IgD-negative memory B cell (primary cell): ENCODE measurements at regions not wholly inside any gene's neighbourhood (a gene's known extent, or its start where the extent isn't known, plus 50 kb on each side); places are given as distances from the start of the nearest gene placed in this dataset.
"Not testable (repeated sequence)": the region's sequence is repeated elsewhere in the genome, so short reads cannot be mapped to it uniquely, and the experiment has no call there.

Experiments
- H3K27ac Mint-ChIP-seq, 3 donors: one replicate each; pipeline ENCODE4 v1.8.0; 2020 to 2022; ENCODE audit warnings: mild to moderate bottlenecking in 3 of 3, mixed read lengths in 3 of 3, moderate library complexity in 1 of 3
- H3K27me3 Mint-ChIP-seq: one replicate; pipeline ENCODE4 v1.8.0; 2021; ENCODE audit warnings: mixed read lengths
- H3K36me3 Mint-ChIP-seq: one replicate; pipeline ENCODE4 v1.8.0; 2020; ENCODE audit warnings: mild to moderate bottlenecking, mixed read lengths
- H3K4me1 Mint-ChIP-seq, 3 donors: one replicate each; pipeline ENCODE4 v1.8.0; 2020 to 2022; ENCODE audit warnings: mixed read lengths in 3 of 3, mild to moderate bottlenecking in 1 of 3
- H3K4me3 Mint-ChIP-seq, 4 donors: one replicate each; pipeline ENCODE4 v1.8.0; 2020 to 2022; ENCODE audit warnings: mild to moderate bottlenecking in 4 of 4, mixed read lengths in 4 of 4, moderate library complexity in 3 of 4
- H3K9me3 Mint-ChIP-seq, 3 donors: one replicate each; pipeline ENCODE4 v1.8.0; 2020 to 2021; ENCODE audit warnings: mixed read lengths in 3 of 3, mild to moderate bottlenecking in 1 of 3

DNA sequence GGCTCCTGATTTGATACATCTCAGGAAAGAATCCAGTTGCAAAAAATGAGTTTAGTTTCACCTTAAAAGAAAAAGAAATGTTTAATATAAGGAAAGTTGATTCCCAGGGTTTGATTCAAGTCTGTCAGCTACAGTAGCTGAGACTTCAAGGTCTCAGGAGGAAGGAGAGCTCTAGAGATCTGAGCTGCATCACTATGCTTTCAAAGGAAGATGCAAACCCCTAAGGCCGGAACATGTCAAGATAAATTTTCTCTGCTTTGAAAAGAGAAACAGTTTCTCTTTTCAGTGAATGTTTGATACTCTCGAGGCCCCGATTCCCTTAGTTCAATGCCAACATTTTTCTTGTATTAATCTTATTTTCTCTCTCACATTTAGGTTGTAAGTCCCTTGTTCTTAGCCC is 128.6 kb downstream of the RGPD3 start:
- Mint-ChIP-seq H3K27ac (no peak overlapping the region), H3K4me1 (peaks cover 0 to 2% (median 0%) of the 10 kb centered on the region in 3 donors), H3K4me3 (no peak overlapping the region), H3K36me3 (no peaks in the 10 kb centered on the region), H3K27me3 (no peaks in the 10 kb centered on the region), H3K9me3 (peaks cover 0 to 3% (median 3%) of the 10 kb centered on the region in 3 donors)

DNA sequence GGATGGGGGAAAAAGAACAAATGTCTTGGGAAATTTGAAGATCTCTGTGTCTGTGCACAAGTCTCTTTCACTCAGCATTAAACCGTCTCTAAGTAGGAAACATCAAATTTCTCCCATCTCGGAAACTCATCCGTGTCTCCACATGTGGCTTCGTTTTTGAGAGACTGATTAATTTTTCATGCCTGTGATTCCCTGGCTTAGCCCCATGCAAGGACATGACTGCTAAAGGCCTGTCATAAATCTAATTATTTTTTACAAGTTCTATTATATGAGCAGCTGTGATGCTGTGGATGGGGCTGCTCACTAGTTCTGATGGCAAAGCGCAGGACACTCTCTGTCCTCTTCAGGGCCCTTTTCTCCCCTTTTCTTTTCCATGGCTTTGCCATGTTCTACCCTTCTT is 129.1 kb downstream of the RGPD3 start:
- Mint-ChIP-seq H3K4me3 (no peak overlapping the region), H3K27ac (no peak overlapping the region), H3K9me3 (peaks cover 0 to 3% (median 3%) of the 10 kb centered on the region in 3 donors), H3K4me1 (peaks cover 0 to 2% (median 0%) of the 10 kb centered on the region in 3 donors), H3K27me3 (no peaks in the 10 kb centered on the region), H3K36me3 (no peaks in the 10 kb centered on the region)

DNA sequence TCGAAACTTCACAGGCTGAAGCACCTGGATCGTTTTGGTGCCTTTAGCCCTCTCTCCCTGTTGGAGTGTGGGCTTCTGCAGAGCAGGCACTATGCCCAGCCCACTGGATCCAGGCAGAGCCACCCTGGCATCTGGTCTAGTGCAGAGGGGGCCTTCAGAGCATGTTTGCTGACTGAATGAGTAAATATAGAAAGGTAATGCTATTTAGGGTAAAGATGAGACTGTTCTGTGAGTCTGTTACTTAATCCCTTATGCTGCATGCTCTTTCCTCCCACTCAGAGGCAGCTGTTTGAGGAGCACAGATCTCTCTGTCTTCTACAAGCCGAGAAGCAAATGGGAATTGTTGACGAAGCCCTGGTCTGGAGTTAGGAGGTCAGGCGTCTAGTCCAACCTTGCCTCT is 130.2 kb downstream of the RGPD3 start:
- Mint-ChIP-seq H3K36me3 (no peaks in the 10 kb centered on the region), H3K4me3 (no peak overlapping the region), H3K27me3 (no peaks in the 10 kb centered on the region), H3K27ac (no peak overlapping the region), H3K9me3 (peaks cover 0 to 3% (median 1%) of the 10 kb centered on the region in 3 donors), H3K4me1 (peaks cover 0 to 2% (median 0%) of the 10 kb centered on the region in 3 donors)

DNA sequence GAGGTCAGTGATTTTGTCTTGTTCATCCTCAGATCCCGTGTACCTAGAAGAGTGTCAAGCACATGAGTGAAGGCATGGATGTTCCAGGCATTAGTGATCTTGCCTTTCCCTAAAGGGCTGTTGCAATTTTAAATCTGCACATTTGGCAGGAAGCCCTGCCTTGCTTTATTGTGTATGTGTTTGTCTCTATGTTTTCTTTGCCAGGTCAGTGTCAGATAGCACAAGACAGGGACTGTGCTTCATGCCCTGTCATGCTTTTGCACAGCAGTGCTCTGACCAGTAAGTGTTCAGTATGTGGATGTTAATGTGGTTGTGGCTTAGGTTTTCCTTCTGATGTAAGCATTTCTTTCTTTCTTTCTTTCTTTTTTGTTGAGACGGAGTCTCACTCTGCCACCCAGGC is 131.5 kb downstream of the RGPD3 start:
- H3K9me3 Mint-ChIP-seq = peaks cover 0 to 3% (median 0%) of the 10 kb centered on the region in 3 donors
- H3K4me3 Mint-ChIP-seq = no peak overlapping the region
- H3K4me1 Mint-ChIP-seq = no peaks in the 10 kb centered on the region
- no peaks in the 10 kb centered on the region for H3K36me3 Mint-ChIP-seq
- no peaks in the 10 kb centered on the region for H3K27me3 Mint-ChIP-seq
- no peak overlapping the region for H3K27ac Mint-ChIP-seq

DNA sequence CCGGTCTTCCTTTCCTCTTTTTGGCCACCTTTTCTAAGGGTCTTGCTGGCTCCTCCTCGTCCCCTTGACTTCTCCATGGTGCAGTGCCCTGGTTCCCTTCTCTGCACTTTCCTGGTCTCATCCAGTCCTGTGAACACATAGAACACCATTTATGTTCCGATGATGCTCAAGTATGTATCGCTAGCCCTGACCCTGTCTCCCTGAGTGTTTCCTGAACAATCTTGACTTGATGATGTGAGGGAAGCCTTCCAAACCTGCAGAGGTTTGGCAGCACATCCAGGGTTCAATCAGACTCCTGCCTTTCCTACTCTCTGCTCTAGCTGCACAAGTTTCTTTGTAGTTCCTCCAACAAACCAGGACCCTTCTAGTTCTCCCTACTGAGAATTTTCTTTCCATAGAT is 132.1 kb downstream of the RGPD3 start:
- Mint-ChIP-seq H3K36me3 (no peaks in the 10 kb centered on the region), H3K27ac (no peak overlapping the region), H3K4me1 (no peaks in the 10 kb centered on the region)

DNA sequence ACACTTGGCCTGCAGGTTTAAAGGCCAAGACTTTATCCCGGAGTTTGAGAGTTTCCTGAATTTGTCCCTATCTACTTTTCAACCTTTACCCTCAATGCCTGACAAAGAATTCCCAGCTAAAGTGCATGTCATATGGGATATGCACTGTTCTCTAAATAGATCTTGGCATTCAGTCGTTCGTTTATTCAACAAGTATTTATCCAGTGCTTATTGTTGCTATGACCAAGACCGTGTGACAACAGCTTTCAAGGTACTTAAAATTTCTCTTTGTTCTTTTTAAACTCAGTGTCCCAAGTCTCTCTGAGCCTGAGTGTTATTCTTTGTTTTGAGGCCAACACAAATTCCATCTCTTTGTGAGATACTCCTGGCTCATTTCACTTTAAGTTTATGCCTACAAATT is 133.4 kb downstream of the RGPD3 start:
- Mint-ChIP-seq H3K4me3 (no peak overlapping the region), H3K4me1 (no peaks in the 10 kb centered on the region), H3K27me3 (no peaks in the 10 kb centered on the region), H3K9me3 (peaks cover 0 to 9% (median 0%) of the 10 kb centered on the region in 3 donors), H3K27ac (no peak overlapping the region), H3K36me3 (no peaks in the 10 kb centered on the region)

More for the DNA sequence above, 132.1 kb downstream of the RGPD3 start:
- no peak overlapping the region for H3K4me3 Mint-ChIP-seq
- H3K27me3 Mint-ChIP-seq = no peaks in the 10 kb centered on the region
- H3K9me3 Mint-ChIP-seq = peaks cover 0 to 3% (median 0%) of the 10 kb centered on the region in 3 donors

DNA sequence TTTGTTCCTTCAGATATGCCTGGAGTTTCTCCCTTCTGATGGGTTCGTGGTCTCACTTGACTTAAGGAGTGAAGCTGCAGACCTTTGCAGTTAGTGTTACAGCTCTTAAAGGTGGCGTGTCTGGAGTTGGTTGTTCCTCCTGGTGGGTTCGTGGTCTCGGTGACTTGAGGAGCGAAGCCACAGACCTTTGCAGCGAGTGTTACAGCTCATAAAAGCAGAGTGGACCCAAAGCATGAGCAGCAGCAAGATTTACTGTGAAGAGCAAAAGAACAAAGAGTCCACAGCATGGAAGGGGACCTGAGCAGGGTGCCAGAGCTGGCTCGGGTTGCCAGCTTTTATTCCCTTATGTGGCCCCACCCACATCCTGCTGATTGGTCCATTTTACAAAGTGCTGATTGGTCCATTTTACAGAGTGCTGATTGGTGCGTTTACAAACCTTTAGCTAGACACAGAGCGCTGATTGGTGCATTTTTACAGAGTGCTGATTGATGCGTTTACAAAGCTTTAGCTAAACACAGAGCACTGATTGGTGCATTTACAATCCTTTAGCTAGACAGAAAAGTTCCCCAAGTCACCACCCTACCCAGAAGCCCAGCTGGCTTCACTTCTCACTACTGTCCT is 134.8 kb downstream of the RGPD3 start:
- H3K27me3 Mint-ChIP-seq, H3K4me1 Mint-ChIP-seq, H3K27ac Mint-ChIP-seq, H3K9me3 Mint-ChIP-seq, H3K36me3 Mint-ChIP-seq: not testable (repeated sequence)
- H3K4me3 Mint-ChIP-seq = peak overlapping the region in 1 of 4 donors; percentile 74

DNA sequence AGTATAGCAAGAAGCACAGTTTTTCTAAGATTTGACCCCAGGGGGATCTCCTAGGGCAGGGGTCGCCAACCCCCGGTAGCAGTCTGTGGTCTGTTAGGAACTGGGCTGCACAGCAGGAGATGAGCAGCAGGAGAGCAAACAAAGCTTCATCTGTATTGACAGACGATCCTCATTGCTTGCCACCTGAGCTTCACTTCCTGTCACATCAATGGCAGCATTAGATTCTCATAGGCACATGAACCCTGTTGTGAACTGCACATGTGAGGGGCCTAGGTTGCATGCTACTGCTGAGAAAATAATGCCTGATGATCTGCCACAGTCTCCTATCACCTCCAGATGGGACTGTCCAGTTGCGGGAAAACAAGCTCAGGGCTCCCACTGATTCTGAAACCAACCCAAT is 136.2 kb downstream of the RGPD3 start:
- H3K9me3 Mint-ChIP-seq = peaks cover 0 to 9% (median 0%) of the 10 kb centered on the region in 3 donors
- no peak overlapping the region for H3K4me3 Mint-ChIP-seq
- no peaks in the 10 kb centered on the region for H3K4me1 Mint-ChIP-seq
- no peaks in the 10 kb centered on the region for H3K27me3 Mint-ChIP-seq
- H3K27ac Mint-ChIP-seq = no peak overlapping the region
- H3K36me3 Mint-ChIP-seq = no peaks in the 10 kb centered on the region

DNA sequence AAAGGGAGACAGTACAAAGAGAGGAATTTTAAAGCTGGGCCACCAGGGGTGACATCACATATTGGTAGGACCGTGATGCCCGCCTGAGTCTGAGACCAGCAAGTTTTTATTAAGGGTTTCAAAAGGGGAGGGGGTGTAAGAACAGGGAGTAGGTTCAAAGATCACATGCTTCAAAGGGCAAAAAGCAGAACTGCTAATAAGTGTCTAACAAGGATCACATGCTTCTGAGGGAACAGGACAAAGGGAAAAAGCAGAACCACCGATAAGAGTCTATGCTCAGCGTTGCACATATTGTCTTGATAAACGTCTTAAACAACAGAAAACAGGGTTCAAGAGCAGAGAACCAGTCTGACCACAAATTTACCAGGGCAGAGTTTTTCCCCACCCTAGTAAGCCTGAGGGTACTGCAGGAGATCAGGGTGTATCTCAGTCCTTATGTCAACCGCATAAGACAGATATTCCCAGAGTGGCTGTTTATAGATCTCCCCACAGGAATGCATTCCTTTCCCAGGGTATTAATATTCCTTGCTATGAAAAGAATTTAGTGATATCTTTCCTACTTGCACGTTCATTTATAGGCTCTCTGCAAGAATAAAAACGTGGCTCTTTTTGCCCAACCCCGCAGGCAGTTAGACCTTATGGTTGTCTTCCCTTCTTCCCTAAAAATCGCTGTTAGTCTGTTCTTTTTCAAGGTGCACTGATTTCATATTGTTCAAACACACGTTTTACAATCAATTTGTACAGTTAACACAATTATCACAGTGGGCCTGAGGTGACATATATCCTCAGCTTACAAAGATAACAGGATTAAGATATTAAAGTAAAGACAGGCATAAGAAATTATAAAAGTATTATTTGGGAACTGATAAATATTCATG is 136.5 kb upstream of the UXS1 start:
- H3K4me1 Mint-ChIP-seq, H3K27ac Mint-ChIP-seq, H3K36me3 Mint-ChIP-seq, H3K27me3 Mint-ChIP-seq, H3K9me3 Mint-ChIP-seq, H3K4me3 Mint-ChIP-seq: not testable (repeated sequence)

DNA sequence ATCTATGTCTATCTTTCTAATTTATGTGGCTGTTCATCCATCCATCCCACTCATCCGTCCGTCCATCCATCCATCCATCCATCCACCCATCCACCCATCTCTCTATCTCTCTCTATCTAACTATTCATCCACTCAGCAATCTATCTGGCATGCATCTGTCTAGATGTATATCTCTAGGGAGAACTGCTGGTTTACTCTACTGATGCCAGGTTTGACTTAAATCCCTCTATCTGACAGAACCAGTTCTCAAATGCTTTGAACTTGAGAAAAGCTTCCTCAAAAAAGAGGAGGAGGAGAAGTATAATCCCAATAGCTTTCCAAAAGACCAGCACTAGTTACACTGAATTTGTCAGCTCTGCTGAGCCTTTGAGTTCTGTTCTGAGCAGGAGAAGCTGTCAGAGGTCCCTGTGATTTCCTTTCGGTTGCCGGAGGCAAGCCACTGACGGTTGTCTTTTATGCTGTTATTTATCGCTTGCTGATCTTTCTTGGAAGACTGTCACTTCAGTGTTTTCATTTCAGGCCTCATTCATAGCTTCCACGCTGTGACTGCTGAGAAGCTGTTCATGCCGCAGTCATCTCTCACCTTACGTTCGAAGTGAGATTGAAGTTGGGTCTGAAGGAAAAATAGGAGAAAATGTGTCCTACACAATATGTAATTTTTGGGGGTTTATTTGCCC is 129.4 kb upstream of the UXS1 start:
- Mint-ChIP-seq H3K4me1 (no peaks in the 10 kb centered on the region), H3K27ac (no peak overlapping the region), H3K27me3 (no peaks in the 10 kb centered on the region), H3K4me3 (no peak overlapping the region), H3K36me3 (no peaks in the 10 kb centered on the region), H3K9me3 (peaks cover 0 to 4% (median 0%) of the 10 kb centered on the region in 3 donors)

DNA sequence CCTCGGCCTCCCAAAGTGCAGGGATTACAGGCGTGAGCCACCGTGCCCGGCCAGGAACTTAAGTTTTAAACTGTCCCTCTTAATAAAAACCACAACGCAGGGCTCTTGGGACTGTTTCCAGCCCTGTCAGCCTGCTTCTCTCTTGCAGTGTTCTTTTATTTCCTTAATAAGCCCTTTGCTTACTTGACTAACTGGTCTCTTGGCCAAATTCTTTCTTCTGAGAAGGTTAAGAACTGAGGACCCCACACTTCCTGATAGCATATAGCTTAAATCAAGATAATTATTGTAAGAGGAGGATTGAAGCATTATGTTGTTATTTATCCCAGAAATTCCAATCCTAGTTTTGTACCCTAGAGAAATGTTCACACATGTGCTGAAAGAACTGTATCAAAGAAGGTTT is 128.2 kb upstream of the UXS1 start:
- Mint-ChIP-seq H3K27ac (no peak overlapping the region), H3K4me1 (no peaks in the 10 kb centered on the region), H3K9me3 (peaks cover 0 to 4% (median 0%) of the 10 kb centered on the region in 3 donors), H3K36me3 (no peaks in the 10 kb centered on the region), H3K27me3 (no peaks in the 10 kb centered on the region), H3K4me3 (no peak overlapping the region)

DNA sequence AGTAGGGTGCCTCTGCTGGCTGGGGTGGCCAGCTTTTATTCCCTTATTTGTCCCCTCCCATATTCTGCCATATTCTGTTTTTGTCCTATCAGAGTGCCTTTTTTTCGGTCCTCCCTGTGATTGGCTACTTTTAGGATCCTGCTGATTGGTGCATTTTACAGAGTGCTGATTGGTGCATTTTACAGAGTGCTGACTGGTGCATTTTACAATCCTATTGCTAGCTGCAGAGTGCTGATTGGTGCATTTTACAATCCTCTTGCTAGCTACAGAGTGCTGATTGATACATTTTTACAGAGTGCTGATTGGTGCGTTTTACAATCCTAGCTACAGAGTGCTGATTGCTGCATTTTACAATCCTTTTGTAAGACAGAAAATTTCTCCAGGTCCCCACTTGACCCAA is 126.3 kb upstream of the UXS1 start:
- H3K9me3 Mint-ChIP-seq, H3K4me3 Mint-ChIP-seq, H3K27ac Mint-ChIP-seq, H3K36me3 Mint-ChIP-seq, H3K27me3 Mint-ChIP-seq, H3K4me1 Mint-ChIP-seq: not testable (repeated sequence)

DNA sequence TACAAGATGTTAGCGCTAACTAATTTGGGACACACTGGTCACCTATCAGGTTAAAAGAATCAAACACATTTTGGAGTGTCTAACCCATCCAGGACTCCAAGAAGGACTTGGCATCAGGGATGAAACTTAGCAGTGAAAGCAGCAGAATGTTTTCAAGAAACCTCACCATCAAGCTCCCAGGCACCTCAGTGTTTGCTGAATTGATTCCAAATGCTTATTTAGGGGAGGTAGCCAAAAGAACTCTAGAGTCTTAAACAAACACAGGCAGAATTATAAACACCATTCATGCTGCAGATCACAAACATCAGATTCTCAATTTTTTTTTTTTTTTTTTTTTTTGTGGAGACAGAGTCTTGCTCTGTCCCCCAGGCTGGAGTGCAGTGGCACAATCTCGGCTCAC is 122.8 kb upstream of the UXS1 start:
- Mint-ChIP-seq H3K27me3 (no peaks in the 10 kb centered on the region), H3K4me1 (no peaks in the 10 kb centered on the region), H3K9me3 (peaks cover 0 to 4% (median 0%) of the 10 kb centered on the region in 3 donors), H3K36me3 (no peaks in the 10 kb centered on the region), H3K4me3 (no peak overlapping the region), H3K27ac (no peak overlapping the region)

DNA sequence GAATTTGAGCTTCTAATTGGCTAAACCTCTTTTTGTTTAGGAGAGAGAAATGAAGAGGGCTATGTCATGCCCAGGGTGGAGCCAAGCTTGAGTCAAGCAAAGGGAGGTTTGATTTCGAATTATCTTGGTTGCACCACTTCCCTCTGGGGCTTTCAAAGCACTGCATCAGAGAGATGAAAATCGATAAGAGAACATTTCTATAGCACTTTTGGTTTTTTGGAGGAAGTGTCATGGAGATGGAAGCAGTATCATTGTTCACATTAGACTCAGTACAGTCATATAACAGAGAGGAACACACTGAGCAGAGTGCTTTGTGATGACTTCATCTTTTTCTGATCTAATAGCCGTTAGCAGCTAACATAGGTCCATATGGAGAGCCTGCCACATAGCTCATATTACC is 120.3 kb upstream of the UXS1 start:
- H3K27ac Mint-ChIP-seq = no peak overlapping the region
- no peaks in the 10 kb centered on the region for H3K36me3 Mint-ChIP-seq
- H3K9me3 Mint-ChIP-seq = no peaks in the 10 kb centered on the region
- H3K4me1 Mint-ChIP-seq = no peaks in the 10 kb centered on the region
- H3K4me3 Mint-ChIP-seq = no peak overlapping the region
- H3K27me3 Mint-ChIP-seq = no peaks in the 10 kb centered on the region

DNA sequence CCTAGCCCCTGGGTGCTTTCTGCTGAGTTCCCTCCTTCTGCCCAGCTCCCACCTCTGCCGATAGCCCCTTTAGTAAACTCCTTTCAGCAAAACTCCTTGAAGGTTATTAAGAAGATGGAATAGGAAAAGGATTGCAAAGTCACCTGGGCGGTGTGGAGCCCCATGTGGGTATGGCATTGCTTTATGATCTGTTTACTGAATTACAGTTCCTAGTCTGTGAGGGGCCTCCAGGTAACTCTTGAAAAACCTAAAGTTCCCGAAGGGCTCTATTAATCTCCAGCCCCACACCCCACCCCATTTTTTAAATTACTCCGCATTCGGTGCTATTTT is 116.9 kb upstream of the UXS1 start:
- peaks cover 0 to 5% (median 4%) of the 10 kb centered on the region in 3 donors for H3K4me1 Mint-ChIP-seq
- peaks cover 0 to 3% (median 0%) of the 10 kb centered on the region in 3 donors for H3K9me3 Mint-ChIP-seq
- no peaks in the 10 kb centered on the region for H3K36me3 Mint-ChIP-seq
- no peaks in the 10 kb centered on the region for H3K27me3 Mint-ChIP-seq
- H3K27ac Mint-ChIP-seq = peak overlapping the region in 1 of 3 donors; percentile 76
- no peak overlapping the region for H3K4me3 Mint-ChIP-seq
